ENCODE measurements at regions not wholly inside any gene's neighbourhood (a gene's known extent, or its start where the extent isn't known, plus 50 kb on each side); places are given as distances from the start of the nearest gene placed in this dataset.
"Not testable (repeated sequence)": the region's sequence is repeated elsewhere in the genome, so short reads cannot be mapped to it uniquely, and the experiment has no call there.

GRCh38 chr2:109692831-109693230 is 78.7 kb downstream of the SOWAHC start:
- H3K9ac ChIP-seq (ENCODE audit: low read length); H3K27me3 ChIP-seq (ENCODE audit: control insufficient read depth in 1 of 2, insufficient read depth in 2 of 2, low read length in 2 of 2); H3K9me3 ChIP-seq (ENCODE audit: low read length); H3K36me3 ChIP-seq (ENCODE audit: insufficient read depth, low read length); H3K4me3 ChIP-seq (ENCODE audit: low read depth in 1 of 2, low read length in 2 of 2): not testable (repeated sequence)
- H3K27ac ChIP-seq (ENCODE audit: low read depth, low read length) = peak overlapping the region; percentile 85
- H3K4me1 ChIP-seq (ENCODE audit: insufficient read depth, low read length) = peaks cover 61% of the 10 kb centered on the region

GRCh38 chr2:109693292-109693691 is 79.1 kb downstream of the SOWAHC start:
- H3K9me3 ChIP-seq (ENCODE audit: low read length); H3K27me3 ChIP-seq (ENCODE audit: control insufficient read depth in 1 of 2, insufficient read depth in 2 of 2, low read length in 2 of 2); H3K4me3 ChIP-seq (ENCODE audit: low read depth in 1 of 2, low read length in 2 of 2); H3K36me3 ChIP-seq (ENCODE audit: insufficient read depth, low read length); H3K9ac ChIP-seq (ENCODE audit: low read length): not testable (repeated sequence)
- H3K27ac ChIP-seq (ENCODE audit: low read depth, low read length) = peak overlapping the region; percentile 55
- H3K4me1 ChIP-seq (ENCODE audit: insufficient read depth, low read length) = peaks cover 61% of the 10 kb centered on the region

- Histone ChIP-seq H3K36me3 (ENCODE audit: insufficient read depth, low read length) (no peaks in the 10 kb centered on the region), H3K4me3 (ENCODE audit: low read depth in 1 of 2, low read length in 2 of 2) (no peak overlapping the region), H3K27me3 (ENCODE audit: control insufficient read depth in 1 of 2, insufficient read depth in 2 of 2, low read length in 2 of 2) (no peaks in the 10 kb centered on the region), H3K9ac (ENCODE audit: low read length) (no peak overlapping the region), H3K9me3 (ENCODE audit: low read length) (no peaks in the 10 kb centered on the region), H3K27ac (ENCODE audit: low read depth, low read length) (peak overlapping the region; percentile 55), H3K4me1 (ENCODE audit: insufficient read depth, low read length) (peaks cover 62% of the 10 kb centered on the region)
Observed at GRCh38 chr2:109694190-109694589, 80.0 kb downstream of the SOWAHC start.

GRCh38 chr2:109695290-109695689 is 81.1 kb downstream of the SOWAHC start:
- Histone ChIP-seq H3K4me1 (ENCODE audit: insufficient read depth, low read length) (peaks cover 61% of the 10 kb centered on the region), H3K9me3 (ENCODE audit: low read length) (no peaks in the 10 kb centered on the region), H3K4me3 (ENCODE audit: low read depth in 1 of 2, low read length in 2 of 2) (no peak overlapping the region), H3K36me3 (ENCODE audit: insufficient read depth, low read length) (no peaks in the 10 kb centered on the region), H3K9ac (ENCODE audit: low read length) (no peak overlapping the region), H3K27me3 (ENCODE audit: control insufficient read depth in 1 of 2, insufficient read depth in 2 of 2, low read length in 2 of 2) (no peaks in the 10 kb centered on the region), H3K27ac (ENCODE audit: low read depth, low read length) (no peak overlapping the region)

GRCh38 chr2:109699646-109700045 is 85.5 kb downstream of the SOWAHC start:
- no peaks in the 10 kb centered on the region for H3K27me3 ChIP-seq (ENCODE audit: control insufficient read depth in 1 of 2, insufficient read depth in 2 of 2, low read length in 2 of 2)
- H3K36me3 ChIP-seq (ENCODE audit: insufficient read depth, low read length) = no peaks in the 10 kb centered on the region
- H3K4me3 ChIP-seq (ENCODE audit: low read depth in 1 of 2, low read length in 2 of 2) = peak overlapping the region in 1 of 2 donors; percentile 13
- peak overlapping the region; percentile 36 for H3K27ac ChIP-seq (ENCODE audit: low read depth, low read length)
- no peak overlapping the region for H3K9ac ChIP-seq (ENCODE audit: low read length)
- H3K9me3 ChIP-seq (ENCODE audit: low read length) = no peaks in the 10 kb centered on the region
- peaks cover 28% of the 10 kb centered on the region for H3K4me1 ChIP-seq (ENCODE audit: insufficient read depth, low read length)

- peaks cover 25% of the 10 kb centered on the region for H3K4me1 ChIP-seq (ENCODE audit: insufficient read depth, low read length)
- no peaks in the 10 kb centered on the region for H3K27me3 ChIP-seq (ENCODE audit: control insufficient read depth in 1 of 2, insufficient read depth in 2 of 2, low read length in 2 of 2)
- H3K4me3 ChIP-seq (ENCODE audit: low read depth in 1 of 2, low read length in 2 of 2) = no peak overlapping the region
- H3K9me3 ChIP-seq (ENCODE audit: low read length) = no peaks in the 10 kb centered on the region
- no peak overlapping the region for H3K9ac ChIP-seq (ENCODE audit: low read length)
- peak overlapping the region; percentile 36 for H3K27ac ChIP-seq (ENCODE audit: low read depth, low read length)
- H3K36me3 ChIP-seq (ENCODE audit: insufficient read depth, low read length) = no peaks in the 10 kb centered on the region
Observed at GRCh38 chr2:109700680-109701274, 86.6 kb downstream of the SOWAHC start.

GRCh38 chr2:109701362-109701761 is 87.2 kb downstream of the SOWAHC start:
- Histone ChIP-seq H3K9ac (ENCODE audit: low read length) (no peak overlapping the region), H3K4me1 (ENCODE audit: insufficient read depth, low read length) (peaks cover 25% of the 10 kb centered on the region), H3K9me3 (ENCODE audit: low read length) (no peaks in the 10 kb centered on the region), H3K4me3 (ENCODE audit: low read depth in 1 of 2, low read length in 2 of 2) (no peak overlapping the region), H3K27ac (ENCODE audit: low read depth, low read length) (no peak overlapping the region), H3K27me3 (ENCODE audit: control insufficient read depth in 1 of 2, insufficient read depth in 2 of 2, low read length in 2 of 2) (no peaks in the 10 kb centered on the region), H3K36me3 (ENCODE audit: insufficient read depth, low read length) (no peaks in the 10 kb centered on the region)

- Histone ChIP-seq H3K9ac (ENCODE audit: low read length) (no peak overlapping the region), H3K4me1 (ENCODE audit: insufficient read depth, low read length) (peaks cover 25% of the 10 kb centered on the region), H3K27me3 (ENCODE audit: control insufficient read depth in 1 of 2, insufficient read depth in 2 of 2, low read length in 2 of 2) (no peaks in the 10 kb centered on the region), H3K9me3 (ENCODE audit: low read length) (no peaks in the 10 kb centered on the region), H3K4me3 (ENCODE audit: low read depth in 1 of 2, low read length in 2 of 2) (no peak overlapping the region), H3K27ac (ENCODE audit: low read depth, low read length) (no peak overlapping the region), H3K36me3 (ENCODE audit: insufficient read depth, low read length) (no peaks in the 10 kb centered on the region)
Observed at GRCh38 chr2:109702250-109702985, 88.3 kb downstream of the SOWAHC start.

- H3K4me1 ChIP-seq (ENCODE audit: insufficient read depth, low read length) = peaks cover 25% of the 10 kb centered on the region
Observed at GRCh38 chr2:109703077-109703476, 88.9 kb downstream of the SOWAHC start.

GRCh38 chr2:109703798-109704197 is 89.6 kb downstream of the SOWAHC start:
- H3K27ac ChIP-seq (ENCODE audit: low read depth, low read length) = no peak overlapping the region

More at GRCh38 chr2:109703077-109703476, 88.9 kb downstream of the SOWAHC start:
- no peaks in the 10 kb centered on the region for H3K36me3 ChIP-seq (ENCODE audit: insufficient read depth, low read length)
- H3K9me3 ChIP-seq (ENCODE audit: low read length) = no peaks in the 10 kb centered on the region
- H3K9ac ChIP-seq (ENCODE audit: low read length) = no peak overlapping the region
- H3K27me3 ChIP-seq (ENCODE audit: control insufficient read depth in 1 of 2, insufficient read depth in 2 of 2, low read length in 2 of 2) = no peaks in the 10 kb centered on the region
- no peak overlapping the region for H3K27ac ChIP-seq (ENCODE audit: low read depth, low read length)
- no peak overlapping the region for H3K4me3 ChIP-seq (ENCODE audit: low read depth in 1 of 2, low read length in 2 of 2)

GRCh38 chr2:109707281-109708147 is 86.6 kb upstream of the RGPD5 start:
- no peak overlapping the region for H3K27ac ChIP-seq (ENCODE audit: low read depth, low read length)

More at GRCh38 chr2:109703798-109704197, 89.6 kb downstream of the SOWAHC start:
- H3K9ac ChIP-seq (ENCODE audit: low read length) = no peak overlapping the region
- no peak overlapping the region for H3K4me3 ChIP-seq (ENCODE audit: low read depth in 1 of 2, low read length in 2 of 2)
- H3K27me3 ChIP-seq (ENCODE audit: control insufficient read depth in 1 of 2, insufficient read depth in 2 of 2, low read length in 2 of 2) = no peaks in the 10 kb centered on the region
- H3K9me3 ChIP-seq (ENCODE audit: low read length) = no peaks in the 10 kb centered on the region
- H3K36me3 ChIP-seq (ENCODE audit: insufficient read depth, low read length) = no peaks in the 10 kb centered on the region
- H3K4me1 ChIP-seq (ENCODE audit: insufficient read depth, low read length) = peaks cover 22% of the 10 kb centered on the region

More at GRCh38 chr2:109707281-109708147, 86.6 kb upstream of the RGPD5 start:
- no peaks in the 10 kb centered on the region for H3K27me3 ChIP-seq (ENCODE audit: control insufficient read depth in 1 of 2, insufficient read depth in 2 of 2, low read length in 2 of 2)
- H3K9ac ChIP-seq (ENCODE audit: low read length) = no peak overlapping the region
- no peaks in the 10 kb centered on the region for H3K4me1 ChIP-seq (ENCODE audit: insufficient read depth, low read length)
- no peak overlapping the region for H3K4me3 ChIP-seq (ENCODE audit: low read depth in 1 of 2, low read length in 2 of 2)
- H3K9me3 ChIP-seq (ENCODE audit: low read length) = no peaks in the 10 kb centered on the region
- no peaks in the 10 kb centered on the region for H3K36me3 ChIP-seq (ENCODE audit: insufficient read depth, low read length)
